HG03558 (cell line): ENCODE measurements at regions not wholly inside any gene's neighbourhood (a gene's known extent, or its start where the extent isn't known, plus 50 kb on each side); places are given as distances from the start of the nearest gene placed in this dataset.

Experiments
- ATAC-seq: cut with Tn5 transposase; IDR thresholded peaks from one replicate; pipeline ENCODE4 v1.9.1; 2021; ENCODE audit warnings: moderate number of reproducible peaks; ENCODE audit not compliant: unreplicated experiment; ENCODE audit errors: extremely low read depth

DNA sequence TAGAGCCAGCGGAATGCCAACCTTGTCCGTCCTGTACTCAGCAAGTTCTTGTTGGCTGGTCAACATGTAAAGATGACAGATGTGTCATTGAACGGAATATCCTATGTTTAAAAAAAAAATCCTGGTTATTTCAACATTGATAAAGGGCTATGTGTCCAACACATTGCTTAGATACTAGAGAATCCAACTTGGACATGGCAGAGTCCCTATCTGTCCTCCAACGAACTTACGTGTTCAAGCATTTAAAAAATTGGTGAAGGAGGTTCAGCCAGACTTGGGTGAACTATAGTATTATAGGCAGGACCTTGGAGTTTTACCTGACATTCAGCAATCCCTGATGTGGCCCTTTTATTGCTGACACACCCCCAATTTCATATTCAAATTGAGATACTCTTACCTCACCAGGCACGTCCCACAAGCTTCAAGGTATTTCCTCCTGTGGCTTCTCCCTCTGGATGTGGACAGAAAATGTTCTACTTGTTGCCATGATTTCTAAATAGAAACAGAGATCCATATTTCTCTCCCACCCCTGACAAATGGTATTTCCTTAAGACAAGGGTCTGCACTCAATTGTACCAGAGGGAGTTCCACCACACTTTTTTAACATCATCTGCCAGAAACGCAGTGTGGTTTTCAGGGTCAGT lies 207.7 kb upstream of the TPM1 start:
- ATAC-seq = no peak

GRCh38 chr15:62835351-62835750 lies 207.2 kb upstream of the TPM1 start:
- ATAC-seq = no peak

GRCh38 chr15:62835762-62836161 lies 206.8 kb upstream of the TPM1 start:
- ATAC-seq = no peak

GRCh38 chr15:62840526-62841268 lies 201.8 kb upstream of the TPM1 start:
- ATAC-seq = no peak

GRCh38 chr15:62841269-62841628 lies 201.3 kb upstream of the TPM1 start:
- no peak for ATAC-seq

DNA sequence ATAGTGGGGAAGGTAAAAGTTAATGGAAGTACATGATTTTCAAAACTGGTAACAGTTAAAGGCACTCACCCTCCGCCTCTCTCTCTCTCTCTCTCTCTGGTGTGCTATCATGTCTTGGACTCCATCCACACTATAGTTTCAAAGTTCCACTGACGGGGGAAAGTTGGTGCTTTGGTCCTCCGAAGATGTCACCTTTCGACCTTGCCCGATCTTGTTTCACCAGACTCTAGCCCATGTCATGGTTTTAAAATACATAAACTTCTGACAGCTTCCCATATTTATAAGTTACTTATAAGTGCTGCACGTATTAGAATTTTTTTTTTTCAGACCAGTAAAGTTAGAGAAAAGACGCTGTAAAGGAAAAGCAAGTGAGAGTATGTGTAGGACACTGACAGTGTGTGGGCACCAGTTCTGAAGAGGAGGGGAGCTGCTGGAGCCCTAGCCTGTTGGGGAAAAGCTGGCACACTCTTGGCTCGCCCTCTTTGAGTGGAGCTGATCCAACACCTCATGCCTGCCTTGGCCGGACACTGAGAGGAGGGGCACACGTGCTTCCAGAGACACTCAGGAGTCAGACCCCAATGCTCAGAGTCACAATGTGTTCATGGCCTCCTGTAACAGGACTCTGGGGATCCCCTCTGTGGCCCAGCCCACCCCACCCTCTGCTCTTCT lies 200.5 kb upstream of the TPM1 start:
- ATAC-seq = no peak

DNA sequence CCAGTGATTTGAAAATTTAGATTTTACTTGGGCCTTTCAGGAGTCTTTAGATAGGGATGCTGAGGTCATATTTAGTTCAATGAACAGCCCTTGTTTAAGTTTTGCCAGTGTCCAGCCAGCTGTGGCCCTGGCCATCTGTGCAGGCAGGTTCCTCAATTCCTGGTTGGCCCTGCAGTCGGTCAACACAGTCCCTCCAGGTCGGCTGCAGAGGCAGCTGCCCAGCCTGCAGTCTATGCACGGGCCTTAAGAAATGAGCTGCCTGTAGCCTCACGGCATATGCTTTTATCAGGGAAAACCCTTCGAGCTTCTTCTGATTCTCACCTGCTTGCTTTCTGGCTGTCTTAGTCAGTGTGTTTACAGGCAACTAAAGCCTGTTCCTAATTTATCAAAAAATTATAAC lies 199.2 kb upstream of the TPM1 start:
- ATAC-seq = no peak

DNA sequence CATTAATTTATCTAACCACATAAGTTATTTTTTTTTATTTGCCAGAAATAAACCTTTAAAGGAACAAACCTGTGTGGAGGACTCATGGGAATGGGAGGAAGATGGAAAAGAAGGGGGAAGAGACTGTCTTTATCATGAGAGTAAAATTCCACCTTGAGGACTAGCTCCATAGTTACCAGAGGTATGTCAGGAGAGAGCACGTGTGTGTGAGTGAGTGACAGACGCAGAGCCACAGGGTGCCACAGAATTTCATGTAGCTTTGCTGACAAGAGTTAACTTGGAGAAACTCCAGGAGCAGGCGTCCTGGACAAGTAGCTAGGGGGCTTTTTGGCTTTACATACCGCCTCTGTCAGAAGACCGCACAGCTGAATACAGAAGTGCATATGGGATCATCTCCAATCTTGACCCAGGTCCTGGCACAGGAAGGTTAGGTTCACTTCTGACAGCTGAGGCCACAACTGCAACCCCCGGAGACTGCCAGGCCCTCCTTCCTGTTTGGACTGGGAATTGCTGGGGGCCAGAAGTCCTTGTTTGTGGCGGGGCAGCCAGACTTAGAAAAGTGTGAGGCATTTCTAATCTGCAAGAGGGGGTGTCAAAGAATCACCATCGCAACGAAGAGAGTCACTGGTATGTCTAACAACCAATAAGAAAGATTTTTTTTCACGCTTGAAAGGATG lies 197.8 kb upstream of the TPM1 start:
- no peak for ATAC-seq

GRCh38 chr15:62845241-62846126 lies 197.1 kb upstream of the TPM1 start:
- ATAC-seq = no peak

- ATAC-seq = no peak
These were observed 196.3 kb upstream of the TPM1 start for GRCh38 chr15:62846131-62846804.

DNA sequence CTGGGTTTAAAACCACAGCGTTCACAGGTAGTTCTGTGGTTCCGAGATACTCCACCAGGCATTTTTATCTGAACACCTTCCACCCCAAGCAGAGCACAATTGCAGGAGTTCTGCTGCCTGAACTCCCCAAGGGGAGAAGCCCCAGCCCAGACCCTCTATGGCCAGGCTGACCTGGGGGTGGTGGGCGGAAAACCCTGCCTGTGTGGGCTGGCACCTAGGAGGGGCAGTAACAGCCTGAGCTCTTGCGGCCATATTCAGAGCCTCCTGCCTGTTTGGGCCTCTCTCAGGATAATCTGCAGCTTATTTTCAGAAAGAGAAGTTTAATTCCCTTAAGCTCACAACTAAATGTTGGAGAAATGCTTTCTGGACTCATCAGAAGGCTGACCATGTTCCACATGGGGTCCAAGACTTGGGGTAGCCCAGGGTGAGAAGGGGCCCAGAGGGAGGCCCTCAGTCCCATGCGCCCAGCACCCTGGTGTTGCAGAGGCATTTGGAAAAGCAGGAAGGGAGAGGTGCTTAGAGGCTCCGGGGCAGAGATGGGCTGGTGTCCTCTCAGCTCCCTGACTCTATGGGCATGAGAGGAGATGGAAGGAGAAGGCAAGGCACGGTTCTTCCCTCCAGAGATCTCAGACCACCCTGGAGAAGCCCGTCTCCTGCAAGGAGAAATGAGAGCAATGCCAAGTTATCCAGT lies 195.6 kb upstream of the TPM1 start:
- ATAC-seq = no peak

- ATAC-seq = no peak
These were observed 194.6 kb upstream of the TPM1 start for GRCh38 chr15:62847900-62848489.

DNA sequence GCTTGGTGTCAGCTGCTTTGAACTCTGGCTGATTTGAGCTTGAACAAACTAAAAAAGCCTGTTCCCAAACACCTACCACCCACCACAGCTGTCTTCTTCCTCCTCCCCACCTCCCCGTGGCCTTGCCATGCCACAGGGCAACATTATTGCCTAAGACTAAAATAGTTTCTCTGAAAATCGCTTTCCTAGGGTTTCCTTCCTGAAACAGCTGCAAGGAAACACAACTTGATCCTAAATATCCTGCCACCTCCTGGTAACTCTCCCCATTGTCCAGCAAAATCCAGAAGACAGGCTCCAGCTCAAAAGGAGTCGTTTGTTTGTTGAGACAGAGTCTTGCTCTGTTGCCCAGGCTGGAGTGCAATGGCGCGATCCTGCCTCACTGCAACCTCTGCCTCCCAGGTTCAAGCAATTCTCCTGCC lies 193.9 kb upstream of the TPM1 start:
- ATAC-seq = no peak

- ATAC-seq = no peak
These were observed 193.0 kb upstream of the TPM1 start for GRCh38 chr15:62849316-62850106.

DNA sequence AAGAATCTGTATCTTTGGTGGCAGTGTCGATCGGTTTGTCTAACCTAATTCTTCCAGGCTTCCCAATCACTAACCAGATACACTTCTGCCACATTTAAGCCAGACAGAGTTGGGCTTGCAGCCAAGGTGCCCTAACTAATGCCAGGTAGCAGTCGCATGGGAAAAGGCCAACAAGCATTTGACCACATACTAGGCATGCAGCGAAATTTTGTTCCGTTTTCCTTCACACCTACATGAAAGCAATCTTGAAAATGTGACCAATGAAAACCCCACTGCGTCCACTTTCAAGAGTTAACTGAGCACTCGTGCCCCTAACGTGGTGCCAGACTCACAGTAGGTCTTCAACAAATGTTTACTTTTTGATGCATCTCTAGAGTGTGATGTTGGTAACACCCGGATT lies 192.2 kb upstream of the TPM1 start:
- no peak for ATAC-seq

DNA sequence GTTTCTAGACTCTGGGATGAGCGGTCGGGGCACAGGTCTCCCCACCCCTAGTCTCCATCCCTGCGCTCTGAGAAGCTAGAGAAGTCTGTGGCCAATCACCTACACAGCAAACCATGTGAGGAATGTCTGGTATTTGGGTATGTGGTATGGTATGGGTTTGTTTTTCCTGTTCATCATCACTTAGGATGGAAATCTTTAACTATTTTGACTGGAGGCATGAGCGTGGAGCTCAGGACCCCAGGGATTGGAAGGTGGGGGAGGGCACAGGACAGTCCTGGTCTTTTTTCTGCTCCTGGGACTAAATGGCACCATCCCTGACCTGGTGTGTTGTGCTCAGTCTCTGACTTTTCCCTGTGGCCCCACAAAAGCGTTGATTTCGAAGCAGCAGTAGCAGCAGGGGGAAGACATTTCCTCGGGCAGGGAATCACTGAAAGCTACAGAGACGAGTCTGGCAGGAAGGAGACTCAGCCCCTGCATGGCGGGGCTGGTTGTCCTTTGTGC lies 191.7 kb upstream of the TPM1 start:
- ATAC-seq = no peak

GRCh38 chr15:62853114-62853840 lies 189.3 kb upstream of the TPM1 start:
- ATAC-seq = no peak
